ENCODE measurements at regions not wholly inside any gene's neighbourhood (a gene's known extent, or its start where the extent isn't known, plus 50 kb on each side); places are given as distances from the start of the nearest gene placed in this dataset.

GRCh38 chr5:57960569-57960968 lies 478.0 kb upstream of the ACTBL2 start:
- peaks cover 9% of the 10 kb centered on the region; the same call in 1 of the 2 replicates for H3K9me3 ChIP-seq (ENCODE audit: control insufficient read depth, insufficient read depth, low read depth, low read length)
- no peaks in the 10 kb centered on the region for H3K4me1 ChIP-seq (ENCODE audit: control insufficient read depth, insufficient read depth, low read length)
- H3K4me3 ChIP-seq (ENCODE audit: low read depth, low read length) = no peak overlapping the region
- no peak overlapping the region for H3K9ac ChIP-seq (ENCODE audit: low read length)
- H3K36me3 ChIP-seq (ENCODE audit: control insufficient read depth, insufficient read depth, low read length) = no peaks in the 10 kb centered on the region
- no peak overlapping the region for H3K27ac ChIP-seq (ENCODE audit: low read depth, low read length)
- no peaks in the 10 kb centered on the region for H3K27me3 ChIP-seq (ENCODE audit: control insufficient read depth, insufficient read depth, low read length)

GRCh38 chr5:57956636-57957035 lies 474.0 kb upstream of the ACTBL2 start:
- Histone ChIP-seq H3K27me3 (ENCODE audit: control insufficient read depth, insufficient read depth, low read length) (no peaks in the 10 kb centered on the region), H3K36me3 (ENCODE audit: control insufficient read depth, insufficient read depth, low read length) (no peaks in the 10 kb centered on the region), H3K4me1 (ENCODE audit: control insufficient read depth, insufficient read depth, low read length) (no peaks in the 10 kb centered on the region), H3K9me3 (ENCODE audit: control insufficient read depth, insufficient read depth, low read depth, low read length) (no peaks in the 10 kb centered on the region), H3K27ac (ENCODE audit: low read depth, low read length) (no peak overlapping the region), H3K9ac (ENCODE audit: low read length) (no peak overlapping the region), H3K4me3 (ENCODE audit: low read depth, low read length) (no peak overlapping the region)

- Histone ChIP-seq H3K4me3 (ENCODE audit: low read depth, low read length) (no peak overlapping the region), H3K36me3 (ENCODE audit: control insufficient read depth, insufficient read depth, low read length) (no peaks in the 10 kb centered on the region), H3K9me3 (ENCODE audit: control insufficient read depth, insufficient read depth, low read depth, low read length) (no peaks in the 10 kb centered on the region), H3K27ac (ENCODE audit: low read depth, low read length) (no peak overlapping the region), H3K9ac (ENCODE audit: low read length) (no peak overlapping the region), H3K4me1 (ENCODE audit: control insufficient read depth, insufficient read depth, low read length) (peaks cover 5% of the 10 kb centered on the region), H3K27me3 (ENCODE audit: control insufficient read depth, insufficient read depth, low read length) (no peaks in the 10 kb centered on the region)
Measured at GRCh38 chr5:57955511-57955910, 472.9 kb upstream of the ACTBL2 start.

- H3K4me1 ChIP-seq (ENCODE audit: control insufficient read depth, insufficient read depth, low read length) = peaks cover 6% of the 10 kb centered on the region
- no peak overlapping the region for H3K9ac ChIP-seq (ENCODE audit: low read length)
- H3K36me3 ChIP-seq (ENCODE audit: control insufficient read depth, insufficient read depth, low read length) = no peaks in the 10 kb centered on the region
- H3K4me3 ChIP-seq (ENCODE audit: low read depth, low read length) = no peak overlapping the region
- no peak overlapping the region for H3K27ac ChIP-seq (ENCODE audit: low read depth, low read length)
- no peaks in the 10 kb centered on the region for H3K27me3 ChIP-seq (ENCODE audit: control insufficient read depth, insufficient read depth, low read length)
- H3K9me3 ChIP-seq (ENCODE audit: control insufficient read depth, insufficient read depth, low read depth, low read length) = no peaks in the 10 kb centered on the region
Measured at GRCh38 chr5:57953792-57954191, 471.2 kb upstream of the ACTBL2 start.

- Histone ChIP-seq H3K36me3 (ENCODE audit: control insufficient read depth, insufficient read depth, low read length) (no peaks in the 10 kb centered on the region), H3K4me1 (ENCODE audit: control insufficient read depth, insufficient read depth, low read length) (peaks cover 6% of the 10 kb centered on the region), H3K9ac (ENCODE audit: low read length) (no peak overlapping the region), H3K27me3 (ENCODE audit: control insufficient read depth, insufficient read depth, low read length) (no peaks in the 10 kb centered on the region), H3K9me3 (ENCODE audit: control insufficient read depth, insufficient read depth, low read depth, low read length) (no peaks in the 10 kb centered on the region), H3K27ac (ENCODE audit: low read depth, low read length) (no peak overlapping the region), H3K4me3 (ENCODE audit: low read depth, low read length) (no peak overlapping the region)
Measured at GRCh38 chr5:57950616-57951228, 468.1 kb upstream of the ACTBL2 start.

- Histone ChIP-seq H3K9me3 (ENCODE audit: control insufficient read depth, insufficient read depth, low read depth, low read length) (no peaks in the 10 kb centered on the region), H3K4me3 (ENCODE audit: low read depth, low read length) (no peak overlapping the region), H3K27me3 (ENCODE audit: control insufficient read depth, insufficient read depth, low read length) (no peaks in the 10 kb centered on the region), H3K4me1 (ENCODE audit: control insufficient read depth, insufficient read depth, low read length) (peaks cover 6% of the 10 kb centered on the region), H3K9ac (ENCODE audit: low read length) (no peak overlapping the region), H3K36me3 (ENCODE audit: control insufficient read depth, insufficient read depth, low read length) (no peaks in the 10 kb centered on the region), H3K27ac (ENCODE audit: low read depth, low read length) (no peak overlapping the region)
Measured at GRCh38 chr5:57948091-57948490, 465.5 kb upstream of the ACTBL2 start.

GRCh38 chr5:57947181-57947580 lies 464.6 kb upstream of the ACTBL2 start:
- Histone ChIP-seq H3K9me3 (ENCODE audit: control insufficient read depth, insufficient read depth, low read depth, low read length) (no peaks in the 10 kb centered on the region), H3K27me3 (ENCODE audit: control insufficient read depth, insufficient read depth, low read length) (no peaks in the 10 kb centered on the region), H3K4me3 (ENCODE audit: low read depth, low read length) (no peak overlapping the region), H3K9ac (ENCODE audit: low read length) (no peak overlapping the region), H3K4me1 (ENCODE audit: control insufficient read depth, insufficient read depth, low read length) (peaks cover 6% of the 10 kb centered on the region), H3K36me3 (ENCODE audit: control insufficient read depth, insufficient read depth, low read length) (no peaks in the 10 kb centered on the region), H3K27ac (ENCODE audit: low read depth, low read length) (no peak overlapping the region)

GRCh38 chr5:57940879-57941278 lies 458.3 kb upstream of the ACTBL2 start:
- H3K4me1 ChIP-seq (ENCODE audit: control insufficient read depth, insufficient read depth, low read length) = no peaks in the 10 kb centered on the region
- no peak overlapping the region for H3K9ac ChIP-seq (ENCODE audit: low read length)
- H3K27ac ChIP-seq (ENCODE audit: low read depth, low read length) = no peak overlapping the region
- H3K9me3 ChIP-seq (ENCODE audit: control insufficient read depth, insufficient read depth, low read depth, low read length) = no peaks in the 10 kb centered on the region
- H3K4me3 ChIP-seq (ENCODE audit: low read depth, low read length) = no peak overlapping the region
- no peaks in the 10 kb centered on the region for H3K27me3 ChIP-seq (ENCODE audit: control insufficient read depth, insufficient read depth, low read length)
- no peaks in the 10 kb centered on the region for H3K36me3 ChIP-seq (ENCODE audit: control insufficient read depth, insufficient read depth, low read length)

- no peaks in the 10 kb centered on the region for H3K36me3 ChIP-seq (ENCODE audit: control insufficient read depth, insufficient read depth, low read length)
- H3K4me3 ChIP-seq (ENCODE audit: low read depth, low read length) = no peak overlapping the region
- no peak overlapping the region for H3K27ac ChIP-seq (ENCODE audit: low read depth, low read length)
- H3K9ac ChIP-seq (ENCODE audit: low read length) = no peak overlapping the region
- H3K27me3 ChIP-seq (ENCODE audit: control insufficient read depth, insufficient read depth, low read length) = no peaks in the 10 kb centered on the region
- no peaks in the 10 kb centered on the region for H3K9me3 ChIP-seq (ENCODE audit: control insufficient read depth, insufficient read depth, low read depth, low read length)
- no peaks in the 10 kb centered on the region for H3K4me1 ChIP-seq (ENCODE audit: control insufficient read depth, insufficient read depth, low read length)
Measured at GRCh38 chr5:57940236-57940635, 457.6 kb upstream of the ACTBL2 start.

- no peaks in the 10 kb centered on the region for H3K4me1 ChIP-seq (ENCODE audit: control insufficient read depth, insufficient read depth, low read length)
- H3K9ac ChIP-seq (ENCODE audit: low read length) = no peak overlapping the region
- no peaks in the 10 kb centered on the region for H3K36me3 ChIP-seq (ENCODE audit: control insufficient read depth, insufficient read depth, low read length)
- no peaks in the 10 kb centered on the region for H3K9me3 ChIP-seq (ENCODE audit: control insufficient read depth, insufficient read depth, low read depth, low read length)
- no peak overlapping the region for H3K4me3 ChIP-seq (ENCODE audit: low read depth, low read length)
- no peaks in the 10 kb centered on the region for H3K27me3 ChIP-seq (ENCODE audit: control insufficient read depth, insufficient read depth, low read length)
- no peak overlapping the region for H3K27ac ChIP-seq (ENCODE audit: low read depth, low read length)
Measured at GRCh38 chr5:57939771-57940170, 457.2 kb upstream of the ACTBL2 start.

GRCh38 chr5:57939335-57939734 lies 456.7 kb upstream of the ACTBL2 start:
- Histone ChIP-seq H3K9ac (ENCODE audit: low read length) (no peak overlapping the region), H3K9me3 (ENCODE audit: control insufficient read depth, insufficient read depth, low read depth, low read length) (no peaks in the 10 kb centered on the region), H3K4me3 (ENCODE audit: low read depth, low read length) (no peak overlapping the region), H3K36me3 (ENCODE audit: control insufficient read depth, insufficient read depth, low read length) (no peaks in the 10 kb centered on the region), H3K27ac (ENCODE audit: low read depth, low read length) (no peak overlapping the region), H3K4me1 (ENCODE audit: control insufficient read depth, insufficient read depth, low read length) (no peaks in the 10 kb centered on the region), H3K27me3 (ENCODE audit: control insufficient read depth, insufficient read depth, low read length) (no peaks in the 10 kb centered on the region)

GRCh38 chr5:57938174-57938557 lies 455.6 kb upstream of the ACTBL2 start:
- H3K4me1 ChIP-seq (ENCODE audit: control insufficient read depth, insufficient read depth, low read length) = no peaks in the 10 kb centered on the region
- H3K4me3 ChIP-seq (ENCODE audit: low read depth, low read length) = no peak overlapping the region
- no peaks in the 10 kb centered on the region for H3K36me3 ChIP-seq (ENCODE audit: control insufficient read depth, insufficient read depth, low read length)
- H3K9ac ChIP-seq (ENCODE audit: low read length) = no peak overlapping the region
- no peak overlapping the region for H3K27ac ChIP-seq (ENCODE audit: low read depth, low read length)
- H3K9me3 ChIP-seq (ENCODE audit: control insufficient read depth, insufficient read depth, low read depth, low read length) = no peaks in the 10 kb centered on the region
- H3K27me3 ChIP-seq (ENCODE audit: control insufficient read depth, insufficient read depth, low read length) = no peaks in the 10 kb centered on the region
